GM12874 (cell line): ENCODE measurements at regions not wholly inside any gene's neighbourhood (a gene's known extent, or its start where the extent isn't known, plus 50 kb on each side); places are given as distances from the start of the nearest gene placed in this dataset.

Source experiments
- CTCF ChIP-seq: IDR thresholded peaks from 2 replicates; pipeline ENCODE4 v1.5.1; 2011; ENCODE audit warnings: low read depth, mild to moderate bottlenecking, control low read depth, low read length, moderate library complexity; ENCODE audit not compliant: insufficient read depth

GRCh38 chr10:83233691-83234090 lies 905.6 kb upstream of the GHITM start:
- no peak for TF ChIP-seq CTCF

- TF ChIP-seq CTCF, result no peak
Observed at GRCh38 chr10:83248106-83248631, 891.1 kb upstream of the GHITM start.

- no peak for TF ChIP-seq CTCF
Observed at GRCh38 chr10:83250396-83250795, 888.9 kb upstream of the GHITM start.

- no peak for TF ChIP-seq CTCF
Observed at GRCh38 chr10:83252169-83252568, 887.1 kb upstream of the GHITM start.

- TF ChIP-seq CTCF, result no peak
Observed at GRCh38 chr10:83252596-83252995, 886.7 kb upstream of the GHITM start.

- TF ChIP-seq CTCF, result no peak
Observed at GRCh38 chr10:83253011-83253671, 886.2 kb upstream of the GHITM start.

- no peak for TF ChIP-seq CTCF
Observed at GRCh38 chr10:83254698-83255097, 884.6 kb upstream of the GHITM start.
